ENCODE measurements at regions not wholly inside any gene's neighbourhood (a gene's known extent, or its start where the extent isn't known, plus 50 kb on each side); places are given as distances from the start of the nearest gene placed in this dataset.
A peak's percentile ranks its signal among the peaks of the same experiment; 100 is the strongest.

DNA sequence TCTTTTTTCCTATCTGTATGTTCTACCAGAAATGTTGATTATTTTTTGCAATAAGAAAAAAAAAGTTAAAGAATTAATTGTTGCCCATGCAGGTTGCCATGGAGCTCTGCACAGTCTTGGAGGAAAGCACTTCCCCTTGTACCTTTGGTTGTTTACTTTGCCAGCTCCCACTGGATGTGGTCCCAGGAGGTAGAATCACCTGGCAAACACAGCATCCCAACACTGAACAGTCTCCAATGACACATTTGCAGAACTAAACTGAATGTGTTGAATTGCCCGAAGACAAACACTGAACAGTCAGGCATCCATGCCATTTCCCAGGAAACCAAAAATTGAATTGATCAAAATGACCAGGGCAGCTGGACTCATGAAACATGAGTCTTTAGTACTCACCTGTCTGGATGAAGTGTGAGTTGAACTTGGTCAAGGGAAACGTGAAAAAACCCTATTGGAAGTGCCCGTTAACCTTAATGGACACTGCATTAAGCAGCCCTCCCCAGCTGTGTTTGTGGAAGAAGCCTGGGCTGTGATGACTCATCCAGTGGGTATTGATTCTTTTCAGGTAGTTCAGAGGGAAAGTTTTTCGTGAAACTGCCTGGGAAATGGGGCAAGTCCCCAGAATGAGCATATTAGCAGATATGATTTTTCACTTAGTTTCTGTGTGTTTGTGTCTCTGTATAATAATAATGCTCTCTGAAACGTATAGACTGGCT lies 284.7 kb upstream of the STT3B start:
- Histone ChIP-seq H3K27ac (no peak overlapping the region), H3K36me3 (no peaks in the 10 kb centered on the region), H3K4me1 (no peaks in the 10 kb centered on the region), H3K9me3 (no peaks in the 10 kb centered on the region), H3K27me3 (ENCODE audit: low read depth) (no peaks in the 10 kb centered on the region), H3K4me3 (no peak overlapping the region)
- peak in 1 of 2 donors; percentile 68 for ATAC-seq
- intact Hi-C loops (cut with DNase I): no loop called here
- TF ChIP-seq, protein P1, sequence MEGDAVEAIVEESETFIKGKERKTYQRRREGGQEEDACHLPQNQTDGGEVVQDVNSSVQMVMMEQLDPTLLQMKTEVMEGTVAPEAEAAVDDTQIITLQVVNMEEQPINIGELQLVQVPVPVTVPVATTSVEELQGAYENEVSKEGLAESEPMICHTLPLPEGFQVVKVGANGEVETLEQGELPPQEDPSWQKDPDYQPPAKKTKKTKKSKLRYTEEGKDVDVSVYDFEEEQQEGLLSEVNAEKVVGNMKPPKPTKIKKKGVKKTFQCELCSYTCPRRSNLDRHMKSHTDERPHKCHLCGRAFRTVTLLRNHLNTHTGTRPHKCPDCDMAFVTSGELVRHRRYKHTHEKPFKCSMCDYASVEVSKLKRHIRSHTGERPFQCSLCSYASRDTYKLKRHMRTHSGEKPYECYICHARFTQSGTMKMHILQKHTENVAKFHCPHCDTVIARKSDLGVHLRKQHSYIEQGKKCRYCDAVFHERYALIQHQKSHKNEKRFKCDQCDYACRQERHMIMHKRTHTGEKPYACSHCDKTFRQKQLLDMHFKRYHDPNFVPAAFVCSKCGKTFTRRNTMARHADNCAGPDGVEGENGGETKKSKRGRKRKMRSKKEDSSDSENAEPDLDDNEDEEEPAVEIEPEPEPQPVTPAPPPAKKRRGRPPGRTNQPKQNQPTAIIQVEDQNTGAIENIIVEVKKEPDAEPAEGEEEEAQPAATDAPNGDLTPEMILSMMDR (IDR thresholded peaks at IDR 0.05): no peak
- no peak for DNase-seq

DNA sequence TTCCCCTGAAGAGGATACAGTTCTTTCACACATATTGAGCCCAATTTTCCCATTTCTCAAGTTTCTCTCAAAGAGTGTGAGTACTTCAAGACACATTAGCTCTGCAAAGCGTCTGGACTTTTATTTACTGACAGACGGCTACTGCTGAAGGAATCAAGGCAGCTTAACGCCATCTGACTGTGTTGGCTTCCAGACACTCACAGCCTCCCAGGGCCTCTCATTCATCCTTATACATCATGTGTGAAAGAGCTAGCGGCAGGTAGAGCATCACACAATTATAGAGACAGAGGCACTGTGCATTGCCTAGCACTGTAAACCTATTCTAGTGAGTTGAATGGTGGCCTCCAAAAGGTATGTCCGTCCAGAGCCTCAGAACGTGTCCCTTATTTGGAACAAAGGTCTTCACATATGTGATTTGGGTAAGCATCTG lies 284.1 kb upstream of the STT3B start:
- no peak overlapping the region for H3K27ac ChIP-seq
- DNase-seq (no peak), ATAC-seq (no peak)
- no peaks in the 10 kb centered on the region for H3K9me3 ChIP-seq
- no peaks in the 10 kb centered on the region for H3K36me3 ChIP-seq
- no peaks in the 10 kb centered on the region for H3K27me3 ChIP-seq (ENCODE audit: low read depth)
- TF ChIP-seq, protein P1 (IDR thresholded peaks at IDR 0.05): no peak
- intact Hi-C loops (cut with DNase I): no loop called here
- H3K4me3 ChIP-seq: no peak overlapping the region
- no peaks in the 10 kb centered on the region for H3K4me1 ChIP-seq

DNA sequence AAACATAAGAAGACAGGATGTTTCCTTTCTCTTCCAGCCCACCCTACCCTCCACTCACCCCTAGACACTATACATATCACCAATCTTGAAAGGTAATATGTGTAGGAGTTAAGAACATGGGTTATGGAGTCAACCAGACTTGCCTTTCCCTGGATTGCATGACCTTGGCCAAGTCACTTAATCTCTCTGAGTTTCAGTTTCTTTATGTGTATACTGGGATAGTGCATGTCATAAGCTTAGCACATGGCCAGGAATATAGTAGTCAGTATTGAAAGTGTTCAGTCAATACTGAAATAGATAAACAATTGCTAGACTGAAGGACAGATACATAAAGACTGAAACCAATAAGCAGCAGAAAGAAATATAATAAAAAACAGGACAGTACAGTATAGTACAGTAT lies 283.2 kb upstream of the STT3B start:
- ATAC-seq (no peak), DNase-seq (no peak)
- intact Hi-C loops (cut with DNase I): no loop called here
- Histone ChIP-seq H3K4me3 (no peak overlapping the region), H3K9me3 (no peaks in the 10 kb centered on the region), H3K36me3 (no peaks in the 10 kb centered on the region), H3K27me3 (ENCODE audit: low read depth) (no peaks in the 10 kb centered on the region), H3K4me1 (no peaks in the 10 kb centered on the region), H3K27ac (no peak overlapping the region)
- TF ChIP-seq, protein P1 (IDR thresholded peaks at IDR 0.05): no peak

DNA sequence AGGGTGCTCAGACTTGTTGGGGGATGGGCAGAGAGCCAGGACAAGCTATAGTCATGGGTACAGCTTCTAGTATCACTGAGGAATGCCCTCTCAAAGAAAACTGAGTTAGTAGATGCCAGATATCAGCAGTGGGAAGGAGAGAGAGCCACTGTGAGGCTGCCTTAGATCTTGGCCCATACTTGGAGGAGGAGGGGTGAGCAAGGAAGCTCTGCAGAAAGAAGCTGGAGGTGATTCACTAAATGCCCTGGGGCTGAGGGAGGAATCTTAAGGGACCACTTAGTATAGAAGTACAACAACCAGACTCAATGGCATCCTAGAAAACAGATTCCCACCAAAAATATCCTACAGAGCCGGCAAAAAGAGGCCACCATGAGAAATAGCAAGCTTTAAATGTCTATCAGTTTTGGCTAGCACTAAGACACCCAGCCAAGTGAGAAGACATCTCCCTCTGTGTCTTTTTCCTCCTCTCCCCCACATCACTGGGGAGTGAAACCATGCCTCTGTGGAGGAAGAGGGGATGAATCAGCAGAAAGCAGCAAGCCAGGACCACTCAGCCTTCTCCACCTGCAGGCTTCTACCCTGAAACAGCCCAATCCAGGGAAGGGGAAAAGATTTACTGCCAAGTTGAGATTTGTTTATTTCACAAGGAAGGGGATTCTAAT lies 282.5 kb upstream of the STT3B start:
- no peaks in the 10 kb centered on the region for H3K27me3 ChIP-seq (ENCODE audit: low read depth)
- H3K4me3 ChIP-seq: no peak overlapping the region
- no peaks in the 10 kb centered on the region for H3K36me3 ChIP-seq
- H3K27ac ChIP-seq: no peak overlapping the region
- ATAC-seq (no peak), DNase-seq (no peak)
- H3K9me3 ChIP-seq: no peaks in the 10 kb centered on the region
- intact Hi-C loops (cut with DNase I): no loop called here
- H3K4me1 ChIP-seq: no peaks in the 10 kb centered on the region
- TF ChIP-seq, protein P1 (IDR thresholded peaks at IDR 0.05): no peak

DNA sequence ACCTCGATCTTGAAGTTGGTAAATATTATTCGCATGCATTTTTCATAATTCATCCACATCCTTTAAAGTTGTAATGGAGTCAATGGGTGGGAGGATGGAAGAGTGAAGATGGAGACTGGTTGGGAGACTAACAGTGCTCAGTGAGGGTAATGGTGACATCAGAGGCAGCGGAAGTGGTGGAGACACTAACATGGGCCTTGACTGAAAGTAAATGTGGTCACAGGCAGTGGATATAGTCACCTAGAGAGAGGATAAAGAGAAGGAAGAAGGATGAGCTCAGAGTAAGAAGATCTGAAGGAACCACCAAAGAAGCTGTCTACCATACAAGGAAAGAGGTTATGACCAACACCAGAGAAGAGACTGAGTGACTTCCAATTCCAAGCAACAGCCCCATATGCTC lies 281.6 kb upstream of the STT3B start:
- intact Hi-C loops (cut with DNase I): no loop called here
- Histone ChIP-seq H3K9me3 (no peaks in the 10 kb centered on the region), H3K27ac (no peak overlapping the region), H3K4me3 (no peak overlapping the region), H3K36me3 (no peaks in the 10 kb centered on the region), H3K27me3 (ENCODE audit: low read depth) (no peaks in the 10 kb centered on the region), H3K4me1 (no peaks in the 10 kb centered on the region)
- ATAC-seq (no peak), DNase-seq (no peak)
- TF ChIP-seq, protein P1 (IDR thresholded peaks at IDR 0.05): no peak
